Activated CD8-positive, alpha-beta T cell treated with anti-CD3 and anti-CD28 coated beads, Interleukin-2, amount 10 ng/mL, durations not matched to agents 7 days and 5 days (primary cell): ENCODE measurements at regions not wholly inside any gene's neighbourhood (a gene's known extent, or its start where the extent isn't known, plus 50 kb on each side); places are given as distances from the start of the nearest gene placed in this dataset.

ENCODE experiments used
- ATAC-seq: fragments of 150-1000 bp; cut with Tn5 transposase; one replicate; pipeline ENCODE4 v1.10.0; 2021; ENCODE audit warnings: moderate library complexity
- CTCF ChIA-PET: fragments of 350-600 bp; sonication (Branson Sonifier 250); formaldehyde crosslinking; loops from one replicate; lab custom pipeline; 2021; ENCODE audit warnings: antibody characterized with exemption; lab: Charles Lee
- POLR2A ChIA-PET: fragments of 350-600 bp; sonication (Branson Sonifier 250); formaldehyde crosslinking; loops from one replicate; lab custom pipeline; 2021; ENCODE audit warnings: antibody characterized with exemption; lab: Charles Lee
- DNase-seq: peaks from one replicate; pipeline ENCODE4 v3.0.0-alpha.2; 2020
- H3K27ac Mint-ChIP-seq: one replicate; pipeline ENCODE4 v1.8.0; 2021; ENCODE audit warnings: mild to moderate bottlenecking, mixed read lengths
- H3K27me3 Mint-ChIP-seq: one replicate; pipeline ENCODE4 v1.8.0; 2021; ENCODE audit warnings: low read depth, mixed read lengths
- H3K36me3 Mint-ChIP-seq: one replicate; pipeline ENCODE4 v1.8.0; 2021; ENCODE audit warnings: low read depth, mixed read lengths
- H3K4me1 Mint-ChIP-seq: one replicate; pipeline ENCODE4 v1.8.0; 2021; ENCODE audit warnings: low read depth, mixed read lengths
- H3K4me3 Mint-ChIP-seq: one replicate; pipeline ENCODE4 v1.8.0; 2021; ENCODE audit warnings: mild to moderate bottlenecking, mixed read lengths
- H3K9me3 Mint-ChIP-seq: one replicate; pipeline ENCODE4 v1.8.0; 2022; ENCODE audit warnings: mixed read lengths; ENCODE audit not compliant: insufficient read depth

DNA sequence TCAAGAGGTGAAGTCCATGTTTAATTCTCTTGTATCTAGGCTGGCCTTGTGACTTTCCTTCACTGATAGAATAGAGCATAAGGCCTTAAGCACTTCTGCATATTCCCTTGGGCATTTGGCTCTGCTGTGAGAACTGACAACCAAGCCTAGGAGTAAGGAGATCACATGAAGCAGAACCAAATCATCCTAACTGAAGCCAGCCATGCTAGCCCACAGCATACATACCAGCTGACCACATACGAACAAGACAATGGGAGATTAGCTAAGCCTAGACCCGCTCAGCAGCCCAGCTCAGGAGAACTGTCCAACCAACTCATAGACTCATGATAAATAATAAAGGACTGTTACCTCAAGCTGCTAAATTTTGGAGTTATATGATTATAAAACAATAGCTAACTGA lies 114.6 kb upstream of the NEK7 start:
- no peak overlapping the region for H3K4me3 Mint-ChIP-seq
- H3K27me3 Mint-ChIP-seq = no peaks in the 10 kb centered on the region
- H3K36me3 Mint-ChIP-seq = peaks cover 10% of the 10 kb centered on the region
- ChIA-PET POLR2A (no interaction called here), CTCF (interaction anchor here (1.2 kb wide), 2 partner anchors 8 to 427 kb away, joined by 3 read pairs; no protein-coding TSS in a partner anchor)
- DNase-seq = no peak
- H3K27ac Mint-ChIP-seq = no peak overlapping the region
- peaks cover 6% of the 10 kb centered on the region for H3K4me1 Mint-ChIP-seq
- ATAC-seq = no peak
- peaks cover 10% of the 10 kb centered on the region for H3K9me3 Mint-ChIP-seq

DNA sequence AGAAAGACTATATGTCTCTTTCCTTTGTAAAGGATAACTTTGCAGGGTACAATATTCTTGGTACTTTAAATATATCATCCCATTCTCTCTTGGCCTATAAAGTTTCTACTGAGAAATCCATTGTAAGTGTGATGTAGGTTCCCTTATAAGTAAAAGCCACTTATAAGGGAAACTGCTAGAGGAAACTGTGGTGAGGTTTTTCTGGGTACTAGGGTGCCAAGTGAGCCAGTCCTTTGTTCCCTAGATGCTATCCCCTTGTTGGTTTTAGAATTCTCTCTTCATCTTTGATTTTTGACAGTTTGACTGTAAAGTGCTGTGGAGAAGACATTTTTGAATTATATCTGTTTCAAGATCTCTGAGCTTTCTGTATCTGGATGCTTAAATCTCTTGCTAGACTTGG lies 108.9 kb upstream of the NEK7 start:
- Mint-ChIP-seq H3K4me3 (peak overlapping the region; percentile 33), H3K27ac (peak overlapping the region; percentile 91), H3K9me3 (peaks cover 56% of the 10 kb centered on the region), H3K4me1 (peaks cover 29% of the 10 kb centered on the region), H3K27me3 (no peaks in the 10 kb centered on the region), H3K36me3 (peaks cover 54% of the 10 kb centered on the region)
- peak; percentile 71 for DNase-seq
- POLR2A ChIA-PET = no interaction called here
- ATAC-seq = peak; percentile 97
- CTCF ChIA-PET = no interaction called here

DNA sequence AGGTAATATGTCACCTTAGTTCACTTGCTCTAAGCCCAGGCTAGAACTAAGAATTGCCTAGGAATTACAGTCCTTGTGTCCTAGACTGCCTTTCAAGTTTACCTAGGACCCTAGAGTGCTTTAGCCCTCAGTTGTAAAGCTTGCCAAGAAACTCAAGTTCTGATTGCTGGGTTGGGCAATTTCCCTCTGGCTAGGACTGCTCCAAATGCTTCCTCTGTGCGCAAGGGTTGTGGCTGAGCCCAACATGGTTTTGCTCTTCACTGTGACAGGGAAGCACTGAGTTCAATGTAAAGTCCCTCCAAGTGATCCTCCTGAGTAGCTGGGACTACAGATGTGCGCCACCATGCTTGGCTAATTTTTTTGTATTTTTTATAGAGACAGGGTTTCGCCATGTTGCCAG lies 102.3 kb upstream of the NEK7 start:
- Mint-ChIP-seq H3K27ac (no peak overlapping the region), H3K4me3 (no peak overlapping the region), H3K4me1 (peaks cover 46% of the 10 kb centered on the region), H3K36me3 (peaks cover 43% of the 10 kb centered on the region), H3K27me3 (no peaks in the 10 kb centered on the region), H3K9me3 (peaks cover 40% of the 10 kb centered on the region)
- POLR2A ChIA-PET = interaction anchor here (0.9 kb wide), 1 partner anchor 101 kb away, joined by 4 read pairs; no protein-coding TSS in a partner anchor
- no peak for ATAC-seq
- no peak for DNase-seq
- CTCF ChIA-PET = interaction anchor here (1.2 kb wide), 1 partner anchor 26 kb away, joined by 3 read pairs; no protein-coding TSS in a partner anchor

- peak; percentile 39 for DNase-seq
- H3K36me3 Mint-ChIP-seq = peaks cover 27% of the 10 kb centered on the region
- H3K4me3 Mint-ChIP-seq = no peak overlapping the region
- POLR2A ChIA-PET = no interaction called here
- peaks cover 24% of the 10 kb centered on the region for H3K9me3 Mint-ChIP-seq
- H3K27ac Mint-ChIP-seq = no peak overlapping the region
- no peaks in the 10 kb centered on the region for H3K27me3 Mint-ChIP-seq
- ATAC-seq = peak; percentile 60
- CTCF ChIA-PET = interaction anchor here (0.8 kb wide), 1 partner anchor 12 kb away, joined by 4 read pairs; no protein-coding TSS in a partner anchor
- peaks cover 40% of the 10 kb centered on the region for H3K4me1 Mint-ChIP-seq
Measured at GRCh38 chr1:198056255-198056654, 100.5 kb upstream of the NEK7 start.

- ATAC-seq = no peak
- DNase-seq = no peak
- Mint-ChIP-seq H3K4me3 (no peak overlapping the region), H3K9me3 (no peaks in the 10 kb centered on the region), H3K27ac (no peak overlapping the region), H3K4me1 (no peaks in the 10 kb centered on the region), H3K36me3 (no peaks in the 10 kb centered on the region), H3K27me3 (peaks cover 3% of the 10 kb centered on the region)
- CTCF ChIA-PET = interaction anchor here (1.2 kb wide), 1 partner anchor 7 kb away, joined by 3 read pairs; no protein-coding TSS in a partner anchor
- POLR2A ChIA-PET = no interaction called here
Measured at GRCh38 chr1:198064181-198064580, 92.6 kb upstream of the NEK7 start.

DNA sequence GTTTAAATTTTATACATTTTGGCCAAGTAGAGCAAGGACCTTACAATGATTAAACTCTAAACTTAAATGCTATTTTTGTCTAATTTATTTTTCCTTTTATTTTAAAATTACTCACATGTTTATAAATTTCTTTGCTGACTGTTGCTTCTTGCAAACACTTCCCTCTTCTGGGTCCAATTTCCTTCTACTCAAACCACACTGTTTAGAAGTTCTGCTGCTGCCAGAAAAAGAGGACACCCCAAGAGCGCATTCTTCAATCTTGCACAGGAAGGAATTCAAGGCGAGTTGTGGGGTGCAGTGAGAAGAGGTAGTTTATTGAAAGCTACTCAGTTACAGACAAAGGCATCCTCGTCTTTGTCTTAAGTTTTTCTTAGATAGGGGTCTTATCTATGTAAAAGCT lies 88.5 kb upstream of the NEK7 start:
- POLR2A ChIA-PET = no interaction called here
- H3K36me3 Mint-ChIP-seq = no peaks in the 10 kb centered on the region
- ATAC-seq (no peak), DNase-seq (no peak)
- CTCF ChIA-PET = no interaction called here
- H3K4me3 Mint-ChIP-seq = no peak overlapping the region
- no peaks in the 10 kb centered on the region for H3K4me1 Mint-ChIP-seq
- H3K27ac Mint-ChIP-seq = no peak overlapping the region
- H3K27me3 Mint-ChIP-seq = peaks cover 6% of the 10 kb centered on the region
- H3K9me3 Mint-ChIP-seq = no peaks in the 10 kb centered on the region

DNA sequence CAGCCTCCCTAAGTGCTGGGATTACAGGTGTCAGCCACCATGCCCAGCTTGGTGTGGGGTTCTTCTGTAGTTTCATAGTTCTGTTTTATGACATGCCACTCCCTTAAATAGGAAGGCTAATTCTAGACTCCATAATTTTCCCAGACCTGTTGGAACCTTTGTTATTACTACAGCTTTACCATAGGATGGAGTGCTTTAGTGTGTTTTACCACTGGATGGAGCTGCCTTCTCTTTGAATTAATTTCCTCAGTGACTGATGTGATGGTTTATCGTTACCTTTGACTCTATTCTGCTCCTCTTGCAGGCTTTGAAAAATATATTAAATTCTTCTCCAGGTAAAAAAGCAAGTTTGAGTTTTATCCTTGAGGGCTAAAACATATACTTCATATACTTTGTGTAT lies 84.6 kb upstream of the NEK7 start:
- H3K27ac Mint-ChIP-seq = no peak overlapping the region
- H3K4me1 Mint-ChIP-seq = no peaks in the 10 kb centered on the region
- H3K4me3 Mint-ChIP-seq = no peak overlapping the region
- H3K36me3 Mint-ChIP-seq = no peaks in the 10 kb centered on the region
- peaks cover 13% of the 10 kb centered on the region for H3K27me3 Mint-ChIP-seq
- ATAC-seq (no peak), DNase-seq (no peak)
- ChIA-PET CTCF (interaction anchor here (0.7 to 0.9 kb wide), 2 partner anchors 9 to 124 kb away, joined by 3 read pairs; no protein-coding TSS in a partner anchor), POLR2A (no interaction called here)
- H3K9me3 Mint-ChIP-seq = no peaks in the 10 kb centered on the region

- H3K27me3 Mint-ChIP-seq = peaks cover 13% of the 10 kb centered on the region
- ChIA-PET CTCF (no interaction called here), POLR2A (no interaction called here)
- no peak overlapping the region for H3K27ac Mint-ChIP-seq
- no peak overlapping the region for H3K4me3 Mint-ChIP-seq
- no peaks in the 10 kb centered on the region for H3K9me3 Mint-ChIP-seq
- ATAC-seq (no peak), DNase-seq (no peak)
- H3K4me1 Mint-ChIP-seq = no peaks in the 10 kb centered on the region
- H3K36me3 Mint-ChIP-seq = no peaks in the 10 kb centered on the region
Measured at GRCh38 chr1:198075296-198075695, 81.5 kb upstream of the NEK7 start.

DNA sequence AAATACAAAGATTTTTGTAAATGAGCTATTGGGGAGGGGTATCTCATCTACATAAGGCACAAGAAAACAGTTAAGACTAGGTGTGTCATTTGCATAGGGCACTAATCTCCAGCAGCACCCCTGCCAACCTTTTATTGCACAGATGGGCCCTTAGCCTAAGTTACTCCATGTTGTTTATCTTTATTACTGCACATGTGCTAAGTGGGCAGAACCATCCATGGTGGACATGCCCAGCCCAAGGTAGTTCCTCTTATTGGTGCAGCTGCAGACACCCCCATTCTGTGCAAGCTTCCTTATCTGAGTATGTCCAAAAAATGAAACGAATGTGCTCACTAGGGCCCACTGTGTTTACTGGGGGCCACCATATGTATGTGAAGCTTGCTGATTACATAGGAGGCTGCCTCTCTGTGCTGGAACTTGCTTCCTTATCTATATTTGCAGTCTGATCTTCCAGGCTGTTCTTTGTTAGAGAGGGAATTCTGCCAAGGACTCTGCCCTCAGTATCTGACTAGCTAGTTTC lies 77.3 kb upstream of the NEK7 start:
- no peak for ATAC-seq
- Mint-ChIP-seq H3K27ac (no peak overlapping the region), H3K9me3 (no peaks in the 10 kb centered on the region), H3K4me3 (no peak overlapping the region), H3K4me1 (no peaks in the 10 kb centered on the region), H3K36me3 (no peaks in the 10 kb centered on the region), H3K27me3 (peaks cover 7% of the 10 kb centered on the region)
- CTCF ChIA-PET = no interaction called here
- POLR2A ChIA-PET = interaction anchor here (1.4 kb wide), 1 partner anchor 18 kb away, joined by 3 read pairs; no protein-coding TSS in a partner anchor
- DNase-seq = no peak

DNA sequence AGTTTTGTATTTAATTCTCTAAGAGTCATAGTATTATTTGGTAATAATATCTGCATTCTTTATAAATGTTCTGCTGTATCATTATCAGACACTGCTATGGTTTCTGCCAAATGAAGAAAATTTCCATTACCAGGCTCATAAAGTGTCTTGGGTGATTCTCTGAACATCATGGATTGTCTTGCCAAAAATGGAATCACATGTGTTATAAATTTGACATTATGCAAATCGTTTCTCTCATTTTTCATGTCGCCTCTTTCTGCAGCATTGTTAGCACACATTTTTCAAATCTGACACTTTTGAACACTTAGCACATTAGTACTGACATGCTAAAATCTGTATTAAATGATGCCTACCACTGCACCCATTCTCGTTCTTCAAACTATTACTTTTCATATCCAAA lies 74.2 kb upstream of the NEK7 start:
- Mint-ChIP-seq H3K27me3 (peaks cover 1% of the 10 kb centered on the region), H3K27ac (no peak overlapping the region), H3K9me3 (no peaks in the 10 kb centered on the region), H3K36me3 (no peaks in the 10 kb centered on the region), H3K4me1 (no peaks in the 10 kb centered on the region), H3K4me3 (no peak overlapping the region)
- ChIA-PET CTCF (no interaction called here), POLR2A (no interaction called here)
- no peak for ATAC-seq
- DNase-seq = no peak

- CTCF ChIA-PET = no interaction called here
- peaks cover 1% of the 10 kb centered on the region for H3K27me3 Mint-ChIP-seq
- H3K4me3 Mint-ChIP-seq = no peak overlapping the region
- H3K36me3 Mint-ChIP-seq = no peaks in the 10 kb centered on the region
- H3K4me1 Mint-ChIP-seq = peaks cover 4% of the 10 kb centered on the region
- no peaks in the 10 kb centered on the region for H3K9me3 Mint-ChIP-seq
- DNase-seq (no peak), ATAC-seq (no peak)
- no peak overlapping the region for H3K27ac Mint-ChIP-seq
- POLR2A ChIA-PET = interaction anchor here (0.7 kb wide), 1 partner anchor 73 kb away, joined by 4 read pairs; the partner anchor contains the start of gene NEK7
Measured at GRCh38 chr1:198083549-198083948, 73.2 kb upstream of the NEK7 start.

GRCh38 chr1:198084241-198084908 lies 72.4 kb upstream of the NEK7 start:
- Mint-ChIP-seq H3K27me3 (peaks cover 1% of the 10 kb centered on the region), H3K4me1 (peaks cover 8% of the 10 kb centered on the region), H3K36me3 (no peaks in the 10 kb centered on the region), H3K9me3 (no peaks in the 10 kb centered on the region), H3K4me3 (no peak overlapping the region), H3K27ac (no peak overlapping the region)
- ATAC-seq (no peak), DNase-seq (no peak)
- ChIA-PET CTCF (no interaction called here), POLR2A (interaction anchor here (0.7 kb wide), 1 partner anchor 72 kb away, joined by 4 read pairs; the partner anchor contains the start of gene NEK7)
